ENCODE measurements at regions not wholly inside any gene's neighbourhood (a gene's known extent, or its start where the extent isn't known, plus 50 kb on each side); places are given as distances from the start of the nearest gene placed in this dataset.

DNA sequence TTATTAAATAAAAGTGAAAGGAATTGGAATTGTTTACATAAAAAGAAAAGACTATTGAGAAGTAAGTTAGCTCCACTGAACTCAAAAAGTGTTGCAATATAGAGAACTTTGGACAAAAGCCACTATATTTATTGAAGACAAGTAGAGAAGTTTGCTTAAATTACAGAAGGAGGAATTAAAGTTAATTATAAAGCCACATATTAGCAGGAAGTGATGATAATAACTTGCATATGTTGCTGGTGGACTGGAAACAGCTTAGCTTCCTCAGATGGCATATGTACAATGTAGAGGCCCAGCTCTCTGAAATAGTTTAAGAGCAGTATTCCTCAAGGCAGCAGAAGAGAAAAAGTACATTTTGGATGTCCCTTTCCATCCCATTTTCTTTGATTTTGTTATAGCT, 400.7 kb downstream of the GATA3 start:
- peak overlapping the region; percentile 55 for H3K27ac Mint-ChIP-seq
- H3K4me3 Mint-ChIP-seq: no peak overlapping the region
- peaks cover 2 to 3% of the 10 kb centered on the region in 2 donors for H3K36me3 Mint-ChIP-seq (ENCODE audit: insufficient read depth in 2 of 2)
- no peak for ATAC-seq (replicated peaks in 1 of 2)
- peaks cover 1 to 7% of the 10 kb centered on the region in 2 donors for H3K9me3 Mint-ChIP-seq
- H3K4me1 Mint-ChIP-seq (ENCODE audit: low read depth): peaks cover 24% of the 10 kb centered on the region
- DNase-seq: no peak
- no peaks in the 10 kb centered on the region for H3K27me3 Mint-ChIP-seq (ENCODE audit: low read depth)

DNA sequence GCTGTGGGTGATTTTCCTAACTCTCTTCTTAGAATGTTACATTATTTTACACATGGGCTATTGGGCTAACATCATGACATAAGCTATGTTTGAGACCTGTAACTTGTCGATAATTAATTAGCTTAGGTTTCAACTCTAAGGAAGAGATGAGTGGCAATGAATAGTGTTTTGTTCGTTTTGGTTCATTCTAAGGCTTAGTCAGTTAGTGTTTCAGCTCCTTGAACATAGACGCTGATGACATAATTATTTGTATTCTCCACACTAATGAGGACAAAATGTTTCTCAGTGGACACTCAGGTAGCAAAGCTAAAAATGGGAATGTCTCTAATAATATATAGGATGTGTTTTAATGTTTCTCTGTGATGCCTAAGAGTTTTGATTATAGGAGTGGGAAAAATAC, 401.9 kb downstream of the GATA3 start:
- no peak overlapping the region for H3K27ac Mint-ChIP-seq
- no peak for DNase-seq
- H3K27me3 Mint-ChIP-seq (ENCODE audit: low read depth): no peaks in the 10 kb centered on the region
- no peak for ATAC-seq (replicated peaks in 1 of 2)
- H3K36me3 Mint-ChIP-seq (ENCODE audit: insufficient read depth in 2 of 2): peaks cover 2 to 3% of the 10 kb centered on the region in 2 donors
- no peak overlapping the region for H3K4me3 Mint-ChIP-seq
- peaks cover 32% of the 10 kb centered on the region for H3K4me1 Mint-ChIP-seq (ENCODE audit: low read depth)
- H3K9me3 Mint-ChIP-seq: peaks cover 1 to 7% of the 10 kb centered on the region in 2 donors

DNA sequence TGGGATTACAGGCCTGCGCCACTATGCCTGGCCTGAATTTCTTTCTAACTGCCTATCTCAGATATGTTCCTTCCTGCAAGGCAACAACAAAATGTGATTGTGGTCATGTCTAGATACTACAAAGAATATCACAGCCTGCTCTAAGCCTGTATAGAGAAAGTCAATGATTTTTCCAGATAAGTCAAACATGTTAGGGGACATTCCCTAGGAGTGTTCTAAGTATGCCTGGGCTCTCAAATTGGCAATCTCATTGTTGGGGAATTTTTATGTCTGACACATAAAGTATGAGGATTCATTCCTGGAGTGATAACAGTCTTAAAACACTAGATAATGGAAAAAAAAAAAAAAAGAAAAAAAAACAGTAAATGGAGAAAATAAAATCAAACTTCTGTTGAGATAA, 406.1 kb downstream of the GATA3 start:
- H3K27ac Mint-ChIP-seq: no peak overlapping the region
- H3K9me3 Mint-ChIP-seq: peaks cover 1 to 7% of the 10 kb centered on the region in 2 donors
- H3K27me3 Mint-ChIP-seq (ENCODE audit: low read depth): peaks cover 8% of the 10 kb centered on the region
- peaks cover 2 to 6% of the 10 kb centered on the region in 2 donors for H3K36me3 Mint-ChIP-seq (ENCODE audit: insufficient read depth in 2 of 2)
- DNase-seq (no peak), ATAC-seq (replicated peaks in 1 of 2) (no peak)
- H3K4me1 Mint-ChIP-seq (ENCODE audit: low read depth): peaks cover 16% of the 10 kb centered on the region
- no peak overlapping the region for H3K4me3 Mint-ChIP-seq

DNA sequence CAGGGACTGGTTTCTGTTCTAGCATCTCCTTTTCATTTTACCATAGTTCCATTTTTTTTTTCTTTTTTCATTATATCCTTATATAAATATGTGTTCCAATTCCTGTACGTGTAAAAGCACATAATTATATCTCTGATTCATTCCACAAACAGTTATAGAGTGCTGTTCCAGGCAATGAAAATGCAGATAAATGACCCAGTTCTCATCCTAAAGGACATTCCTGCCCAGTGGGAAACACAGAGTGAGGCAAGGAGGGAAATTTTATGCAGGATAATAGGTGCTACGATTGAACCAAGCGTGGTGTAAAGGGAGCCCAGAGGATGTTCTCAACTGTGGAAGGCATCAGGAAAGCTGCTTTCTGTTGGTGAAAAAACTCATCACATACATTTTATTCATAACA, 408.1 kb downstream of the GATA3 start:
- ATAC-seq (replicated peaks in 1 of 2) (no peak), DNase-seq (no peak)
- no peak overlapping the region for H3K4me3 Mint-ChIP-seq
- peaks cover under 1 to 6% of the 10 kb centered on the region in 2 donors for H3K36me3 Mint-ChIP-seq (ENCODE audit: insufficient read depth in 2 of 2)
- peaks cover 8% of the 10 kb centered on the region for H3K27me3 Mint-ChIP-seq (ENCODE audit: low read depth)
- peaks cover 23% of the 10 kb centered on the region for H3K4me1 Mint-ChIP-seq (ENCODE audit: low read depth)
- no peak overlapping the region for H3K27ac Mint-ChIP-seq
- peaks cover under 1 to 6% of the 10 kb centered on the region in 2 donors for H3K9me3 Mint-ChIP-seq

DNA sequence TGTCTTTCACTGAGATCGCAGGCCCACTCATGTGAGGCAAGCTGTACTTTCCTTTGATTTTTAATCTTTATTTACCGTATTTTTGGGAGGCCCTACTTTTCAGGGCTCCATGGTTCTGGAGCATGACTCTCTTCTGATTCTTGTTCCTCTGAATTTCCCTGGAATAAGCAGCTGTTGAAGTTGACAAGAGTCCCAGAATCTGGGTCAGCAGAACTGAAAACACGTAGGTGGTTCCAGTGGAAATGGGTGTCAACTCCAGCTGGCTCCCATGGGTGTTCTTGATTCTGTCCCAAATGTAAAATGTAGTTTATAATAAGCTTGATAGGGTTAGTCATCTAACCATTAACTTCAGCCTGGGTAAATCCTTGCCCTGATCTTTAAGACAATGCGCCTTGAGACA, 409.4 kb downstream of the GATA3 start:
- Mint-ChIP-seq H3K4me1 (ENCODE audit: low read depth) (peaks cover 24% of the 10 kb centered on the region), H3K27me3 (ENCODE audit: low read depth) (peaks cover 8% of the 10 kb centered on the region), H3K9me3 (peaks cover 0 to 1% of the 10 kb centered on the region in 2 donors), H3K36me3 (ENCODE audit: insufficient read depth in 2 of 2) (peaks cover 0 to 4% of the 10 kb centered on the region in 2 donors), H3K4me3 (no peak overlapping the region), H3K27ac (no peak overlapping the region)
- DNase-seq (no peak), ATAC-seq (replicated peaks in 1 of 2) (no peak)

DNA sequence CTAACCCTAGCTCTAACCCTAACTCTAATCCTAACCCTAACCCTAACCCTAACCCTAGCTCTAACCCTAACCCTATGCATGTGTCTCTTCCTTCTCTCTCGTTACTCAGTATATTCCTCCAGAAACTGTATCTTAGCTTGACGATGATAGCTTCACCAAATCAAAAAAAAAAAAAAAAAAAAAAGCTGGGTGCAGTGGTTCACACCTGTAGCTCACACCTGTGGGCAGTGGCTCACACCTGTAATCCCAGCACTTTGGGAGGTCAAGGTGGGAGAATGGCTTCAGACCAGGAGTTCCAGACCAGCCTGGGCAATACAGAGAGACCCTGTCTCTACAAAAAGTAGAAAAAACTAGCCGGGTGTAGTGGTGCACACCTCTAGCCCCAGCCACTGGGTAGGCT, 414.0 kb downstream of the GATA3 start:
- Mint-ChIP-seq H3K4me1 (ENCODE audit: low read depth) (peaks cover 16% of the 10 kb centered on the region), H3K27me3 (ENCODE audit: low read depth) (peaks cover 8% of the 10 kb centered on the region), H3K9me3 (peaks cover 2 to 3% of the 10 kb centered on the region in 2 donors), H3K4me3 (no peak overlapping the region), H3K27ac (no peak overlapping the region), H3K36me3 (ENCODE audit: insufficient read depth in 2 of 2) (peaks cover 2 to 3% of the 10 kb centered on the region in 2 donors)
- ATAC-seq (replicated peaks in 1 of 2) (no peak), DNase-seq (no peak)

DNA sequence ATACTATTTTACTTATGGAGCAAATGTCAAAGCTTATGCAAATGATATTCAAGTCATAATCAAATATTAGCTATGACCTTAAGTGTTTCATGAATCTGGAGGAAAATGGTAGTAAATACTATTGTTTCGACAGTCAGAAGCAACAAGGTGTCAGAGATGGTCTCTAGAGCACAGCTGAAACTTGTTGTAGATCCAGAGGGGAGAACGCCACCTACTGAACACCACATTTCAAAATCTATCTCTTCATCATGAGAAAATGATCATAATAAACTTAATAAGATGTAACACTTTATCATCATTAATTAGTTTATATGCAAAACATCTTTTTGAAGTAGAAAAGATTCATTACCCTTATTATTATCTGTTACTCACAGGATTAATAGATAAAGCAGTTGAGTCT, 418.7 kb downstream of the GATA3 start:
- Mint-ChIP-seq H3K27me3 (ENCODE audit: low read depth) (peaks cover 13% of the 10 kb centered on the region), H3K4me1 (ENCODE audit: low read depth) (peaks cover 8% of the 10 kb centered on the region), H3K27ac (no peak overlapping the region), H3K9me3 (peaks cover 2 to 7% of the 10 kb centered on the region in 2 donors), H3K36me3 (ENCODE audit: insufficient read depth in 2 of 2) (peaks cover 2 to 14% of the 10 kb centered on the region in 2 donors), H3K4me3 (no peak overlapping the region)
- DNase-seq: no peak
- no peak for ATAC-seq (replicated peaks in 1 of 2)

DNA sequence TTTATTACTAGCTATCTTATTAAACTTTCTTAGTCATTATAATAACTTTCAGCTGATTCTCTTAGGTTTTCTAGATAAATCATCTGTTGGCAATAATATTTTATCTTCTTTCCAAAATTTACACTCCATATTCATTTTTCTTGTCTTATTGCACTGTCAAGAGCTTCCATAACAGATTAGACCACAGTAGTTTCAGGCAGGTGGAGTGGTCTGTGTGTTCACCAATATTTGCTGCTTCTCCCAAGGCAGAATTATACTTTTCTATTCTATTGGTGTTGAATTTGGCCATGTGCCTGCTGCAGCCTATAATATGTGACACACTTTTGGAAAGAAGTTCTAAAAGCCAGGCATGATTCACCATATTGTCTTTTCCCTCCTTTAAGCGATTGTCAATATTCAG, 422.8 kb downstream of the GATA3 start:
- Mint-ChIP-seq H3K27ac (no peak overlapping the region), H3K9me3 (peaks cover under 1 to 5% of the 10 kb centered on the region in 2 donors), H3K27me3 (ENCODE audit: low read depth) (peaks cover 31% of the 10 kb centered on the region), H3K36me3 (ENCODE audit: insufficient read depth in 2 of 2) (peaks cover under 1 to 12% of the 10 kb centered on the region in 2 donors), H3K4me3 (no peak overlapping the region), H3K4me1 (ENCODE audit: low read depth) (peaks cover 1% of the 10 kb centered on the region)
- no peak for ATAC-seq (replicated peaks in 1 of 2)
- no peak for DNase-seq

DNA sequence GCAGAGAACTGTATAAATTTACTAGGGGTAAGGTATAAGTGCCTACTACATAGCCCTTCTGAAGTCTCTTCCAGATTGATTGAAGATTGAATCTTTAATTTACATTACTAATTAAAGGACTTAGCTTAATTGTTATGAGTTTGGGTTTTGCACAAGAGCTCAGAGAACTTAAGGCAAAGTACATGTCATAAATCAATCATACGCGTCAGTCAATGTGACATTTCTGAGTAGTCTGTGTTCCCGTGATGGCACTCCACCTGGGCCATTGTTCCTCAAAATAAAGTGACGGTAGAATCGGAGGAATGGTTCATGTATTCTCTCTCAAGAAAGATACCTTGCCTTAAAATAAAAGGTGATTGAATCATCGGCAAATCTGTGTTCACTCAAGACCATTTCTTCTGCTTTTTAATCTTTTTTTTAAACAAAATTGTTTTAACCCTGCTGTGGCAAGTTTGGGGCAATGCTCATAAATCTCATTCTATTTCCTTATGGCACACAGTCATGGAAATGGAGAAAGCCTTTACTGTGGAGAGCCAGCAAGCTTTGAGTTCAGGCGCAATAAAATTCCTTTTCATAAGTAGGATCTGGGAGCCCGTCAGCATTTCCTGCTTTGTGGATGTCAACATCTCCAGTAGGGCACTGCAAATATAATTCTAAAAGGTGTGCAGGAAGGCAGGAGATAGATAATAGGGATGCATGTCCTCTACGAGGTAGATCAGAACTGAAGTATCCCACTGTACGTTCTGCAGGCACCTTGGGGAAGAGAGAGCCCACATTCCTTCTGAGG, 427.4 kb downstream of the GATA3 start:
- Mint-ChIP-seq H3K27me3 (ENCODE audit: low read depth) (peaks cover 24% of the 10 kb centered on the region), H3K9me3 (peaks cover 0 to 2% of the 10 kb centered on the region in 2 donors), H3K27ac (no peak overlapping the region), H3K4me3 (no peak overlapping the region), H3K36me3 (ENCODE audit: insufficient read depth in 2 of 2) (peaks cover 0 to 7% of the 10 kb centered on the region in 2 donors), H3K4me1 (ENCODE audit: low read depth) (peaks cover 5% of the 10 kb centered on the region)
- ATAC-seq (replicated peaks in 1 of 2) (no peak), DNase-seq (no peak)

DNA sequence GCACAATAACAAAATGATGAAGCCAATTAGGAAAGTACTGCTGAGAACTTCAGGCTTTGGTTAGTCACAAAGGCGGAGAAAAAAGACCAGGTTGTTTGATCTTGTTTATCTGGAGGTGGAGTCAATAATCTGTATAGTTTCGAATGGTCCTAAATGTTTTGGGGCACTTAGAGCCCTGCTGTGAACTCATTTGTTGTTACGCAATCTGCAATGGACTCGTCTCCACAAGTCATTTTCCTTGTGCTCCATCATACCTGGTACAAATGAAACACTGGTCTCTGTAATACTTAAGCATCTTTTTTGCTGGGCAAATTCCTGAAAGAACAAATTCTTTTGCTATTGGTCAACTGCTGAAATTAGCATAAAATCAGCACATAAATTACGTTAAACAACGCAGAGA, 430.5 kb downstream of the GATA3 start:
- DNase-seq: no peak
- Mint-ChIP-seq H3K36me3 (ENCODE audit: insufficient read depth in 2 of 2) (no peaks in the 10 kb centered on the region), H3K9me3 (no peaks in the 10 kb centered on the region), H3K27me3 (ENCODE audit: low read depth) (peaks cover 25% of the 10 kb centered on the region), H3K4me3 (no peak overlapping the region), H3K4me1 (ENCODE audit: low read depth) (peaks cover 5% of the 10 kb centered on the region), H3K27ac (no peak overlapping the region)
- ATAC-seq (replicated peaks in 1 of 2): no peak

DNA sequence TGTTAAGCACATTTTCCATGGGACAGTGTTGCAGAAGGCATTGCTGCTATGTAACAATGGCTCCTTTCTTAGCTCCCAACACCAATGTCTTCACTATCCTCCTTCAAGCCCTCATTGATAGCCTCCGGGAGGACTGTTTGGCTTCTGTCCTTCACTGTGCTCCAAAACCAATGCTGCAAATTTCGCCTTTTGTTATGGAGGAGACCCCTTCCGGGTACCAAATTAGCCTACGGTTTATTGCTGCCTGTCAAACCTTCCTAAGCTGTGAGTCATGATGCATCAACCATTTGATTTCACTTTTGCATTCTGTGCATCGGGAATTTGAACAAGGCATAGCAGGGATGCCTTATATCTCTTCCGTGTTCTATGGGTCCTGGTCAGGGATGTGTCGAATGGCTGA, 432.9 kb downstream of the GATA3 start:
- no peak for DNase-seq
- H3K9me3 Mint-ChIP-seq: peaks cover 0 to under 1% of the 10 kb centered on the region in 2 donors
- H3K27ac Mint-ChIP-seq: no peak overlapping the region
- peaks cover 16% of the 10 kb centered on the region for H3K27me3 Mint-ChIP-seq (ENCODE audit: low read depth)
- peaks cover 5% of the 10 kb centered on the region for H3K4me1 Mint-ChIP-seq (ENCODE audit: low read depth)
- no peak for ATAC-seq (replicated peaks in 1 of 2)
- H3K4me3 Mint-ChIP-seq: no peak overlapping the region
- H3K36me3 Mint-ChIP-seq (ENCODE audit: insufficient read depth in 2 of 2): no peaks in the 10 kb centered on the region

DNA sequence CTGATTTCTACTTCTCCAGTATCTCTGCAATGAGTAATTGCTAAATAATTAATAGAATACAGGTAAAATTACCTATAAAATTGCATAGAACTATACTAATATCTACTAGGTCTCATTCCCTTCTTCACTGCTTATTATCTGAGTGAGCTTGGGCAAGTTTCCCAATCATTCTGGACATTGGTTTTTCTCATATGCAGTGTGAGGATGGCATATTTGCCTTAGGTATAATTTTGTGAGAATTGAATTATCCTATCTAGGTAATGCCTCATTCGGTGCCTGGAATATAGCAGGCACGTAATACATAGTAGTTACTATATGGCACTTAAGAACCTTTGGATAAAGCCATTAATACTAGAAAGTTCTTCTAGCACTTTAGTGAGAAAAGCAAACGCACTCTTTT, 434.7 kb downstream of the GATA3 start:
- Mint-ChIP-seq H3K4me3 (no peak overlapping the region), H3K36me3 (ENCODE audit: insufficient read depth in 2 of 2) (no peaks in the 10 kb centered on the region), H3K9me3 (peaks cover 0 to 4% of the 10 kb centered on the region in 2 donors), H3K27ac (no peak overlapping the region), H3K4me1 (ENCODE audit: low read depth) (no peaks in the 10 kb centered on the region), H3K27me3 (ENCODE audit: low read depth) (peaks cover 9% of the 10 kb centered on the region)
- DNase-seq (no peak), ATAC-seq (replicated peaks in 1 of 2) (no peak)

DNA sequence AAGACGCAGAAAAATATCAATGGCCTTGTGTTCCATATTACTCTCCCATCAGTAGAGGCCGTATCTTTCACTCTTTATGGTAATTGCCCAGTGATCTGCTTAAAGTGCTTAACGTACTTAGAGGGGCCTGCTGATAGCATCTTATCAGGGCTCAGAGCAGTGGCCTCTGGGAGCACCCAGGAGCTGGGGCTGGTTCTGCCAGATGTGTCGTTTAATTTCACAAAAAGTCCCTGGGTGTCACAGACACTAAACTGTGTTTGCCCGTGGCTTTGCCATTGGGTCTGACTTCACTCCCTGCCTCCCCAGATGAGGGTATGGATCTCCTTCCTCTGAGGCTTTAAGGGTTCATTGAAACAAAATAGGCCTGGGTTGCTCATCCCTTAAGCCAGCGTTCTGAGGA, 435.3 kb downstream of the GATA3 start:
- DNase-seq (no peak), ATAC-seq (replicated peaks in 1 of 2) (no peak)
- Mint-ChIP-seq H3K4me1 (ENCODE audit: low read depth) (no peaks in the 10 kb centered on the region), H3K36me3 (ENCODE audit: insufficient read depth in 2 of 2) (no peaks in the 10 kb centered on the region), H3K27ac (no peak overlapping the region), H3K9me3 (peaks cover 0 to 4% of the 10 kb centered on the region in 2 donors), H3K27me3 (ENCODE audit: low read depth) (peaks cover 14% of the 10 kb centered on the region), H3K4me3 (no peak overlapping the region)

DNA sequence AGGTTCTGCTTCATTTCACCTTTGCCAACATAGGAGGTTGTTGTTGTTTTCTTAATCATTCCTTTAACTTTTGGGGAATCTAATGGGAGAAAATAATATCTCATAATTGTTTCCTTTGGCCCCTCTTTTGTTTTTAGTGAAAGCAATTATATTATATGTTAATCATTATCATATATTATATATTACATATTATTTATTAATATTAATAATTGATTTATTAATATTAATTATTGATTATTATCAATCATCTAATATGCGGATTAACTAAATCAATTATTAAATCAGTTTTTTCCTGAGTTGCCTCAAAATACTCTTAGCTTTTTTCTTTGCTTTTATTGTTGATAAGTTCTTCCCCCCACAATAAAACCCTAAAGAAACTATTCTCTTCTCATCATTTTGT, 443.8 kb downstream of the GATA3 start:
- DNase-seq: no peak
- Mint-ChIP-seq H3K27me3 (ENCODE audit: low read depth) (peaks cover 16% of the 10 kb centered on the region), H3K27ac (no peak overlapping the region), H3K36me3 (ENCODE audit: insufficient read depth in 2 of 2) (peaks cover 1 to 3% of the 10 kb centered on the region in 2 donors), H3K4me3 (no peak overlapping the region), H3K4me1 (ENCODE audit: low read depth) (peaks cover 18% of the 10 kb centered on the region), H3K9me3 (peaks cover 0 to 3% of the 10 kb centered on the region in 2 donors)
- ATAC-seq (replicated peaks in 1 of 2): no peak

Data from activated T-cell treated with anti-CD3 and anti-CD28 coated beads, Interleukin-2, amount 50 U/mL, for 72 hours (primary cell).